HG03103 (cell line): ENCODE measurements at regions not wholly inside any gene's neighbourhood (a gene's known extent, or its start where the extent isn't known, plus 50 kb on each side); places are given as distances from the start of the nearest gene placed in this dataset.

Source experiments
- ATAC-seq: cut with Tn5 transposase; IDR thresholded peaks from one replicate; pipeline ENCODE4 v1.9.1; 2021; ENCODE audit warnings: low read depth; ENCODE audit not compliant: unreplicated experiment

GRCh38 chrY:7273587-7274203 is 362.1 kb upstream of the AMELY start:
- ATAC-seq, result peak; percentile 71

GRCh38 chrY:7272556-7273195 is 361.1 kb upstream of the AMELY start:
- ATAC-seq, result peak; percentile 30

- ATAC-seq, result no peak
Measured at GRCh38 chrY:7263773-7264172, 352.2 kb upstream of the AMELY start.

DNA sequence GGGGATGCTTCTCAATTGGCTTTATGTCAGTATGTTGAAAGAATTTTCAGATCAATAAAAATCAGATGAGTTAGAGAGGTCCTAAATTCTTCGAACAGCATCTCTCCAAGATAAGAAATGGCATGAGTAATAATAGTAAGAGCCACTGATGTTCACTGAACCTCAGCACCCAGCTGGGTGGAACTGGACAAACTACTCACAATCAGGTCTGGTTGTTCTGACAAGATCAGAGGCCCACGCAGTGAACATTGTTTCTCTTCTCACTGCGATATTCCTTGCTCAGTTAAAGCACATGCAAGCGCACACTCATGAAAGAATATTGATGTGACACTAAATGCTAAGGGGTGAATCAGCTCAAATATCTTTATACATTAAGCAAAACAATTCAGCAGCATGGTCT is 351.0 kb upstream of the AMELY start:
- ATAC-seq, result no peak

DNA sequence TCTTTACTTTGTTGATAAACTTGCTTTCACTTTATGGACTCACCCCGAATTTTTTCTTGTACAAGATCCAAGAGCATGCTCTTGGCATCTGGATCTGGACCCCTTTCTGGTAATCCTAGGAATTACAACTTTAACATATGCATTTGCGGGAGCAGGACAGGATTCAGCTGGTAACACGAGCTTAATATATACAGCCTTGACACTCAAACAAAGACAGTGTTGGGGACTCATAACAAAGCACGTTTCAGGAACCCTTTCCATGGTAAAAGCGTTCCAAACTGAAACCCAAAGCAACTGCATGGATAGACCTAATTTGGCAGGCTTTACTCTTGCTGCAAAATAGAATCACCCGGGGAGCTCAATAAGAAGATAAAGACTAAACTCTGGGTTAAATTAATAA is 349.7 kb upstream of the AMELY start:
- no peak for ATAC-seq

DNA sequence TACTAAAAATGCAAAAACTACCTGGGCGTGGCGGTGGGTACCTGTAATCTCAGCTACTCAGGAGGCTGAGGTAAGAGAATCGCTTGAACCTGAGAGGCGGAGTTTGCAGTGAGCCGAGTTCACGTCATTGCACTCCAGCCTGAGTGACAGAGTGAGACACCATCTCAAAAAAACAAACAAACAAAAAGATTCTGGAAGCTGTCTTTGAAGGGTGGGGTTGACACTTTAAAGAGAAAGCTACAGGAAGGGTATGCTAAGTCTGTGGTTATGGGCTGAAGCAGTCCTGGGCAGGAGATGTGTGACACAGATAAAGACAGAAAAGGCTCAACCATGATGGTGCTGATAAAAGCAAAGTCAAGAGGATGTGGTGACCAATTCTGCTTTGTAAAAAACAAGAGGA is 328.5 kb upstream of the AMELY start:
- no peak for ATAC-seq

- no peak for ATAC-seq
Measured at GRCh38 chrY:7211971-7212370, 300.4 kb upstream of the AMELY start.

DNA sequence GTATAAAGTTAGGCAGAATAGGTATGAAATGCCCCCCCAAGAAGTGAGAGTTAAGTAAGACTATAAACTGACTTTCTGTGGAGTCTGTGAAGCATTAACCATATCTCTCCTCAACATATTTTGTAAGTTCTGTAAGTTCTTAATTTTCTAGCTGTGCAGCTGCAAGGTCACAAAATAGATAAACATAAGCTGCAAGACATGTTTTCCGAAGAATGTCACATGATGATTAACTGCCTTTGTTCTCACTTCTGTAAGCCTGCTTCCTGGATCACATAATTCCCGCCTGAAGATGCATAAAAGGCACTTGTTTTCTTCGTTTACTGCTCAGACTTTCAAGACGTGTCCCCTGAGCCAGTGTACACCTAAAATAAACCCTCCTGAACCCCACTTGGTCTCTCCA is 292.9 kb upstream of the AMELY start:
- no peak for ATAC-seq

- no peak for ATAC-seq
Measured at GRCh38 chrY:7182591-7182990, 271.0 kb upstream of the AMELY start.

DNA sequence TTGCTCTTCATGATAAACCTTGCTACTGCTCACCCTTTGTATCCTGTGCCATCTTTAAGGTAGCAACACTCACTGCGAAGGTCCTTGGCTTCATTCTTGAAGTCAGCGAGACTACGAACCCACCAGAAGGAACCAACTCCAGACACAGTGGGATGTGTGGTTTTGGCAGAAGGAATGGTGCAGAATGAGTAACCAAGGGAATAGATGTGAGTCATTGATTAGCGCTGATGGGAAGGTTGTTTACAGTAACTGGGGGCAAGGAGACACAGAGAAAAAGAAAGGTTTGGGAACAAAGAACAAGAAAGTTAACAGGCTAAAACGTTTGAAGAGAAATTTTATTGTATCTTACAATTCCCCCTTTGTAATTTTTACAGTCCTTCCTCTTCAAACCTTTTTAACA is 266.1 kb upstream of the AMELY start:
- no peak for ATAC-seq

GRCh38 chrY:7169475-7169874 is 257.9 kb upstream of the AMELY start:
- no peak for ATAC-seq

- ATAC-seq, result no peak
Measured at GRCh38 chrY:7141477-7141876, 229.9 kb upstream of the AMELY start.
